Endothelial cell of umbilical vein (primary cell): ENCODE measurements at regions not wholly inside any gene's neighbourhood (a gene's known extent, or its start where the extent isn't known, plus 50 kb on each side); places are given as distances from the start of the nearest gene placed in this dataset.

Experiments
- BruUV-seq: library from RNA; stranded (reverse); fragments of 400-500 nt; replicated peaks from 2 replicates; lab custom pipeline; 2021; lab: Mats Ljungman, UMichigan
- CTCF ChIA-PET: fragments of 300-600, 350-600 bp; sonication (Branson Sonifier 250); formaldehyde crosslinking; loops from one replicate; lab custom pipeline; 2021; ENCODE audit warnings: antibody characterized with exemption, inconsistent platforms; lab: Charles Lee
- POLR2A ChIA-PET: fragments of 300-600, 350-600 bp; sonication (Branson Sonifier 250); formaldehyde crosslinking; loops from one replicate; lab custom pipeline; 2021; ENCODE audit warnings: antibody characterized with exemption, inconsistent platforms; lab: Charles Lee
- DNase-seq: peaks from one replicate; pipeline ENCODE4 v3.0.0-alpha.2; 2011; ENCODE audit warnings: low read depth, low spot score
- FAIRE-seq: peaks from 2 replicates; lab custom pipeline; 2011; peaks lifted over from hg19 to GRCh38; lab: Jason Lieb, UNC
- H2AFZ ChIP-seq: 2 replicates; pipeline ENCODE4 v1.6.0; 2012; ENCODE audit warnings: low read depth, low read length, control low read depth, inconsistent platforms
- H3K27ac ChIP-seq: 2 replicates; pipeline ENCODE4 v1.5.1; 2011; ENCODE audit warnings: low read depth, mild to moderate bottlenecking, control low read depth, low read length, moderate library complexity; ENCODE audit not compliant: insufficient read depth
- H3K27me3 ChIP-seq, 2 experiments: 2 replicates each; pipeline versions ENCODE4 v1.6.0 to v1.6.1; 2011; ENCODE audit warnings: low read length in 2 of 2, mixed read lengths in 1 of 2; ENCODE audit not compliant: control insufficient read depth in 2 of 2, insufficient read depth in 2 of 2
- H3K36me3 ChIP-seq, 2 experiments: 2 replicates in 1 of 2; 3 replicates in 1 of 2; pipeline ENCODE4 v1.5.1; 2011; ENCODE audit warnings: low read length in 2 of 2, mild to moderate bottlenecking in 1 of 2, moderate library complexity in 1 of 2; ENCODE audit not compliant: control insufficient read depth in 2 of 2, insufficient read depth in 2 of 2; ENCODE audit errors: extremely low read depth in 1 of 2
- H3K4me1 ChIP-seq: 3 replicates; pipeline ENCODE4 v1.5.1; 2011; ENCODE audit warnings: mild to moderate bottlenecking, low read length; ENCODE audit not compliant: control insufficient read depth, insufficient read depth; ENCODE audit errors: extremely low read depth
- H3K4me2 ChIP-seq: 2 replicates; pipeline ENCODE4 v1.6.1; 2011; ENCODE audit warnings: low read length, control low read depth, mixed read lengths; ENCODE audit not compliant: insufficient read depth
- H3K4me3 ChIP-seq, 3 experiments: fragments of 200-600 bp in 1 of 3; sonication (generic), shearing (Covaris generic) in 1 of 3; replicated peaks in 1 of 3; 2 replicates each; pipeline ENCODE4 v1.5.1; 2011 to 2016; ENCODE audit warnings: control low read depth in 3 of 3, low read length in 3 of 3, mild to moderate bottlenecking in 2 of 3, inconsistent platforms in 1 of 3, low read depth in 1 of 3, moderate library complexity in 1 of 3; ENCODE audit not compliant: insufficient read depth in 1 of 3
- H3K79me2 ChIP-seq: 2 replicates; pipeline ENCODE4 v1.6.0; 2012; ENCODE audit warnings: low read length, inconsistent platforms; ENCODE audit not compliant: control insufficient read depth, insufficient read depth
- H3K9ac ChIP-seq: replicated peaks from 2 replicates; pipeline ENCODE3; 2011; ENCODE audit warnings: low read length, control low read depth; ENCODE audit not compliant: insufficient read depth; ENCODE audit errors: extremely low read depth
- H3K9me1 ChIP-seq: replicated peaks from 3 replicates; pipeline ENCODE4 v1.6.0; 2011; ENCODE audit warnings: mild to moderate bottlenecking, low read length; ENCODE audit not compliant: control insufficient read depth, insufficient read depth; ENCODE audit errors: extremely low read depth
- H3K9me3 ChIP-seq: replicated peaks from 2 replicates; pipeline ENCODE4 v1.5.1; 2012; ENCODE audit warnings: low read length, inconsistent platforms; ENCODE audit not compliant: control insufficient read depth, insufficient read depth
- H4K20me1 ChIP-seq: replicated peaks from 2 replicates; pipeline ENCODE3; 2011; ENCODE audit warnings: mild to moderate bottlenecking, low read length; ENCODE audit not compliant: control insufficient read depth, insufficient read depth; ENCODE audit errors: extremely low read depth
- CTCF ChIP-seq, 2 donors: IDR thresholded peaks; 1 replicate in 1 of 2; 2 replicates in 1 of 2; pipeline ENCODE4 v1.5.1; 2011; ENCODE audit warnings: low read length in 2 of 2, mild to moderate bottlenecking in 2 of 2, moderate library complexity in 2 of 2, control low read depth in 1 of 2, inconsistent platforms in 1 of 2, low read depth in 1 of 2; ENCODE audit not compliant: insufficient read depth in 1 of 2; ENCODE audit errors: extremely low read depth in 1 of 2
- EZH2 ChIP-seq: IDR thresholded peaks from 2 replicates; pipeline ENCODE4 v1.6.1; 2012; ENCODE audit warnings: borderline replicate concordance, low read depth, mild to moderate bottlenecking, moderate library complexity, low read length, inconsistent platforms; ENCODE audit not compliant: severe bottlenecking
- FOS ChIP-seq: IDR thresholded peaks from 2 replicates; pipeline ENCODE4 v1.6.1; 2011; ENCODE audit warnings: mild to moderate bottlenecking, low read length, moderate library complexity, borderline replicate concordance; ENCODE audit not compliant: insufficient read depth
- GATA2 ChIP-seq: IDR thresholded peaks from 2 replicates; pipeline ENCODE4 v1.7.0; 2011; ENCODE audit warnings: low read depth, mild to moderate bottlenecking, moderate library complexity, mixed read lengths, low read length; ENCODE audit not compliant: insufficient read length, insufficient read depth
- JUN ChIP-seq: IDR thresholded peaks from 2 replicates; pipeline ENCODE4 v1.6.1; 2011; ENCODE audit warnings: borderline replicate concordance, low read depth; ENCODE audit not compliant: insufficient read length, insufficient read depth
- MAX ChIP-seq: IDR thresholded peaks from 2 replicates; pipeline ENCODE4 v1.6.1; 2011; ENCODE audit not compliant: insufficient read depth, insufficient read length
- MYC ChIP-seq: IDR thresholded peaks from one replicate; pipeline ENCODE4 v1.6.1; 2011; ENCODE audit warnings: mild to moderate bottlenecking, low read depth, low read length
- POLR2A ChIP-seq: IDR thresholded peaks from 2 replicates; pipeline ENCODE4 v1.6.1; 2012; ENCODE audit warnings: low read depth, mild to moderate bottlenecking, control low read depth, low read length
- POLR2AphosphoS5 ChIP-seq: IDR thresholded peaks from 2 replicates; pipeline ENCODE4 v1.6.1; 2012; ENCODE audit warnings: low read depth, mild to moderate bottlenecking, control low read depth, low read length, moderate library complexity; ENCODE audit not compliant: insufficient read depth
- dilution Hi-C: fragments of 300-500 bp; cut with MboI; formaldehyde crosslinking; loops from one replicate; pipeline ENCODE4 v1.15.0; 2019; ENCODE audit warnings: low sequenced_read_pairs; ENCODE audit not compliant: extremely low pct_ligation_motif_present
- intact Hi-C: fragments of 100-400 bp; cut with micrococcal nuclease; formaldehyde crosslinking; loops from one replicate; pipeline ENCODE4 v1.10.0; 2022

- Histone ChIP-seq H3K36me3 (no peaks in the 10 kb centered on the region), H3K27me3 (no peaks in the 10 kb centered on the region), H3K9me1 (no peaks in the 10 kb centered on the region), H3K79me2 (no peaks in the 10 kb centered on the region), H3K4me2 (no peak overlapping the region), H3K9me3 (no peaks in the 10 kb centered on the region), H2AFZ (no peak overlapping the region), H3K4me3 (no peak overlapping the region), H3K27ac (no peak overlapping the region), H3K4me1 (no peaks in the 10 kb centered on the region), H4K20me1 (no peaks in the 10 kb centered on the region), H3K9ac (no peak overlapping the region)
- FAIRE-seq = no peak
- intact Hi-C loops = no loop called here
- BruUV-seq = no TSS peak
- no peak for DNase-seq
- TF ChIP-seq MAX (no peak), JUN (no peak)
- CTCF ChIA-PET = no interaction called here
- dilution Hi-C loops = no loop called here
- POLR2A ChIA-PET = no interaction called here
Measured at GRCh38 chr5:145295236-145295835, 539.8 kb downstream of the PRELID2 start.

GRCh38 chr5:145294331-145294730 lies 540.8 kb downstream of the PRELID2 start:
- intact Hi-C loops = no loop called here
- BruUV-seq = no TSS peak
- Histone ChIP-seq H3K79me2 (no peaks in the 10 kb centered on the region), H3K36me3 (no peaks in the 10 kb centered on the region), H3K4me3 (no peak overlapping the region), H3K9ac (no peak overlapping the region), H2AFZ (no peak overlapping the region), H3K27me3 (no peaks in the 10 kb centered on the region), H3K27ac (no peak overlapping the region), H4K20me1 (no peaks in the 10 kb centered on the region), H3K4me2 (no peak overlapping the region), H3K4me1 (no peaks in the 10 kb centered on the region), H3K9me1 (no peaks in the 10 kb centered on the region), H3K9me3 (no peaks in the 10 kb centered on the region)
- dilution Hi-C loops = no loop called here
- CTCF ChIA-PET = no interaction called here
- TF ChIP-seq JUN = no peak
- TF ChIP-seq FOS = no peak
- no peak for TF ChIP-seq POLR2AphosphoS5
- TF ChIP-seq POLR2A = no peak
- no peak for TF ChIP-seq CTCF (IDR thresholded peaks at IDR 0.05; ENCODE audit: extremely low read depth in 1 of 2, insufficient read depth in 1 of 2, low read depth in 1 of 2, low read length in 2 of 2)
- TF ChIP-seq MYC = no peak
- TF ChIP-seq GATA2 = no peak
- TF ChIP-seq EZH2 = no peak
- no peak for TF ChIP-seq MAX
- DNase-seq (no peak), FAIRE-seq (no peak)
- POLR2A ChIA-PET = no interaction called here
